GM21717 (cell line): ENCODE measurements at regions not wholly inside any gene's neighbourhood (a gene's known extent, or its start where the extent isn't known, plus 50 kb on each side); places are given as distances from the start of the nearest gene placed in this dataset.
A peak's percentile ranks its signal among the peaks of the same experiment; 100 is the strongest.

Experiments used
- ATAC-seq: cut with Tn5 transposase; IDR thresholded peaks from one replicate; pipeline ENCODE4 v1.9.1; 2021; ENCODE audit warnings: mild to moderate bottlenecking, moderate library complexity; ENCODE audit not compliant: unreplicated experiment

DNA sequence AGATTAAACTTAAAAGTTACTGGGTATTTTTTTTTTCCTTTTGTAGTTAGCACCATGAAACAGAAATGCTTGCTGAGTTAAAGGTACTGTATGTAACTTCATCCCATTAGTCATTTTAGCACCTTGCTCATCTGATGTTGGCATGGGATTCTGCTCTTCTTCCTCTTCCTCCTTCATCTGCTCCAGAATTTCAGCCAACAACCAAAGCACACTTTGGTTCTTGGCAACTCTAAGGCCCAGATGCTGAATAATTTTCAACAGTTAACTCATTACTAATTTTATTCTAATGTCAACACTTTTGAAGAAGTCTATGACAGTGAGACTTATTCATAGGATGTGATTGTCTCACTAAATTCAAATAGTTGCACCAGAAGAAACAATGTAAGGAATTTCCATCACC lies 359.2 kb downstream of the KCTD12 start:
- ATAC-seq: no peak

- ATAC-seq: peak; percentile 83
Measured at GRCh38 chr13:76523740-76524340, 362.4 kb downstream of the KCTD12 start.

DNA sequence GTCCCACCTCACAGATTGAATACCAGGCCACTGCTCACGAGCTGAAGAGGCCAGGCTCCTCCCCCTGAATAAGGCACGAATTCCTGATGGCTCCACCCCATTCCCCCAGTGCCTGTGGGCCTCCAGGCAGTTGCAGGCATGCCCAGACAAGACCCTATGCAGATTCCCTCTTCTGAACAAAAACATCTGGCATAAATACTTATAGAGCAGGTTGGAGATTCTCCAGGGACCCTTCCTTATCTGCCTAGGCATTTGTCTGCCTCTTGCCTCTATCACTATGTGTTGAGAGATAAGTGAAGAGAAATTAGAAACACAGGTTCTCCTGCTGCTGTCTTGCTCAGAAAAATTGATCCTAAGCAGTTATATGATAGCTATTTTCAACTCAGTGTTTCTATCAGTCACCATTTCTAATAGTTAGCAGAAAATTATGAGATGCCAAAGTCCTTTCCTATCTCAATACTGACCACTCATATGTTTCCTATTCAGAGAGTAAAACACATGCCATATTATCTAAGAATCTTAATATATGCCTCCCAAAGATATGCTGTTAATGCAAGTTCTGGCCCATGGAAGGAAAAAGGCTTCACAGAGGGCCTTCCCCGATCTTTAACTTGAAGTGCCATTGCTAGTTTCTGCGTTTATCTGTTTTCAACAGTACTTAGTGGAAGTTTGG lies 364.0 kb downstream of the KCTD12 start:
- no peak for ATAC-seq

GRCh38 chr13:76519685-76520084 lies 366.5 kb downstream of the KCTD12 start:
- ATAC-seq: no peak

- no peak for ATAC-seq
Measured at GRCh38 chr13:76516586-76516985, 369.6 kb downstream of the KCTD12 start.

DNA sequence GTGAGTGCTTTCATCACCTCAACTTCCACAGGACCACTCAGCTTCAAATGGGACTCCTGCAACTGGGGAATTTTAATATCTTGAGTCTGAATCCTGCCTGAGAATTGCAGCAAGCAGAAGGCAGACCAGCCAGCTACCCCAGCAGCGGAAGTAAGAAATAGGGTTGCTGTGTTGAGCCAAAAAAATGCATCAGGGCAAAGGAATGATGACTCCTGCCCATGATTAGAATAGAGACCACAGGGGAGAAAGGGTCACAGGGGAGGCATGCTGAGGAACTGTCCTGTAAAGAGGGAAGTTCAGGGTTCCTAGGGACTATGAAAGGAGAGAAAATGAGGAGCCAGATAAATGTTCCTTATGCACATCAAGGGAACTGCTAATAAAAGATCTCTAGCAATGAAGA lies 370.2 kb downstream of the KCTD12 start:
- ATAC-seq: no peak

- ATAC-seq: no peak
Measured at GRCh38 chr13:76512721-76513145, 373.5 kb downstream of the KCTD12 start.

GRCh38 chr13:76505437-76505836 lies 380.8 kb downstream of the KCTD12 start:
- ATAC-seq: no peak

- ATAC-seq: no peak
Measured at GRCh38 chr13:76503766-76504165, 382.4 kb downstream of the KCTD12 start.

- no peak for ATAC-seq
Measured at GRCh38 chr13:76503291-76503690, 382.9 kb downstream of the KCTD12 start.

DNA sequence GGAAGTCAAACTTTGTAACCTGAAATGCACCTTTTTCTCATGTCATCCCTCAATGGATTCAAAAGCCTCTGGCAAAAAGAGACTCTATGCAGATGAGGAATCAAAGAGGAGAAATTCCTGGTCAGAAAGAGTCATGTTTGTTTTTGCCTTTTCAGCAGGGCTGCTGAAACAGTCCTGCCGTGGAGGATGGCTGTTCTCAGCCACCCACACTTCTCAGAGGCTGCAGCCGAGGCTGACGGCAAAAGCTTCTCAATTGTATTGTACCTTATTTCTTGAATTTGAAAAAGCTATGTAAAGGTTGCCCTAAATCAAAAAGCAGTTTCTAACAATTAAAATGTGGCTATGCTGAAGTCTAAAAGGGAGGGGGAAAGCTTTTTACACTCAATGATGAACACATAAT lies 385.3 kb downstream of the KCTD12 start:
- no peak for ATAC-seq

DNA sequence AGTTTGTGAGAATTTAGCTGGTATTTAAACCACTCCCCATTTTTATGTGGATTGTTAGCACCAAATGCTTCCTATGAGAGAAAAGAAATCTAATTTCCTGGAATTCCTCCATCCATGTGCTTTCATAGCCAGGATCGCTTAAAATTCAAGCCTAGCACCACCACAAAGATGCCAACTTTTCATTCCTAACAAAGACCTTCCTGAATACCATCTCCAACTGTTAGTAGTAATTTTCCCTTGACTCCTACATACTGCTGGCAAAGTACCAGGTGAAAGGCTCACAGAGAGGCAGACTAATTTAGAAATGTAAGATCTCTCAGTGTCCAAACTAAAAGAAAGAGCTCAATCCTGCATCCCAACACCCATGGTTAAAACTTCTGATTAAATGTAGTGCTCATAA lies 386.3 kb downstream of the KCTD12 start:
- no peak for ATAC-seq

GRCh38 chr13:76489274-76489673 lies 396.9 kb downstream of the KCTD12 start:
- no peak for ATAC-seq

DNA sequence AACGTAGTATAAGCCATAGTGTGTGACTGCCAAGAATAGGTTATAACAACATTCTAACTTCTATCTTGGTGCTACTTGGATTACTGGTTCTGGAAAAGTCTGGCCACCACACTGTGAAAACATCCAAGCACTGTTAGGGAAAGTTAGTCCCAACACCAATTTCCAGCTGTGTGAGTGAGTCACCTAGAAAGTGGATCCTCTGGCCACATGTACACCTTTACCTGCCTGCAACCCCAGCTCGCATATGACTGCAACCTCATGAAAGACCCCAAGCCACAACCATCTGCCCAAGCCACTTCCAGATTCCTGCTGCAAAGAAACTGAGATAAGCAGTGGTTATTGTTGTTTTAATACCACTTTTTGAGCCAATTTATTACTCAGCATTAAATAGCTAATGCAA lies 404.5 kb downstream of the KCTD12 start:
- ATAC-seq: no peak

DNA sequence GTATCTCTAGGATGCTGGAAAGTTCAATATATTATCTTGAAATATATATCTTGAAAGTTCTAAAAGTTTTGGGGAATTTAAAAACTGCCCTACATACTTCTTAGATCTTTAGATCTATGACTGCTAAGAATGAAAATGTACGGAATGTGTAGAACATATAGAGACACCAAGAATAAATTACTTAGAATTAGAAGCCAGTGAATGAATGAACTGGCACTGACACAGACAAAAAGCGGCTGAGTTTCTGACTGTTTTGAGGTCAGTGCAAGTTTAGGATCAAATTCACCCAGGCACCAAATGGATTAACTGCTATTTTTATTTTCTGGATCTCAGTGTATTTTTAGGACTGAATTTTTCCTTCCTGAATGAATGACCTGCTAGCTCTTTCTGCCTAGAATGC lies 411.2 kb downstream of the KCTD12 start:
- no peak for ATAC-seq

DNA sequence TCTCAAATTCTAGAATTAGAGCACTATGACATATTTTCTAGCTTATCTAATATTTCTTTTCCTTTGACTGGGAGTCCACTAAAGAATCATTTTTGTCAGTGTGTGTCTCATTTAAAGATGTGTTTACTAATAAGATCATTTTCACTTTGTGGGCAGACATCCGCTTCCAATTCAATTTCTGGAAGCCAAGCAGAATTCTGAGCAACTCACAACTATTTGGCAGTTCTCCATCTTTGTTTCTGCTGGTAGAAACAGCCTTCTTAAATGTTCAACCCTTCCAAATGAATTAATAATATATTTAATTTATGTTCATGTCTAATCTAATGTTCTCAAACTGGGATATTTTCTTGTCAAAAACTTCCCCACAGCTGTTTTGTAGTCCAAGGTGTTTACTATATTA lies 411.8 kb downstream of the KCTD12 start:
- ATAC-seq: no peak

DNA sequence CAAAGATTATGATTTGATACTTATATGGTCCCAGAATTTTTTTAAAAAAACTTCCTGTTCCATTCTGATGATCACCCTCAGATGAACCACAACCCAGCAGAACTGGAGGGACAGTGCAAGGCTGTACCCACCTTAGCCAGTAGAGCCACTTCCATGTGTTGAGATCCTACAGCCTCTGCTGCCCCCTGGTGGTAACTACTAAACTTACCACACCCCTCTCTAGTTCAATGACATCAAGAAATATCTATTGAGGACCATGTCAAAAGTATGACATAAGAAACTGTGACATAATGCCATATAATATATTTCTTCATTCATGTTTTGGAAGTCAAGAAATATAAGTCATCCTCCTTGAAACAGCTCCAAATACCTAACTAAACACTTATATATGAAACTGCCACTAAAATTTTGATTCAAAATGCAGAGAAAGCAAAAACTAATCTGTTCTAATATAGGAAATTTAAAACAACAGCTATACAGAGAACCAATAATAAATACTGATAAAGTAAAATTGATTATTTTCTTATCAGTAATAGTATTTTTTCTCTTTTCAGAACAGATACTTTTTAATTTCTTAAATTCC lies 412.6 kb downstream of the KCTD12 start:
- ATAC-seq: peak; percentile 99

DNA sequence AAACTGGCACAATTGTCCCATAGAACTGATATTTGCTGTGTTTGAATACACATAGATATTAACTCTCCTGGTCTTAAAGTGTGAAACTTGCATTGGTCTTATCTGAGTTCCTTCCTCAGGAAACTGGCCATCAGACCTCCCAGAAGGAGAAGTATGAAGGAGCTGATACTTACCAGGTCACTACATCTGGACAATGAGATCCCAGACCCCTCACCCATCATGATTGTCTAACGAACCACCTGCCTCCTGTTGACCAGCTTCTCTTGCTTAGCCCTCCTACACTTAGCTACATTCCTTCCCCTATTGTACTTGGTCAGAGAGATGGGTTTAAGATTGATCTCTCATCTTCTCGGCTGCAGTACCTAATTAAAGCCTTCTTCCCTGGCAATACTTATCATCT lies 413.3 kb downstream of the KCTD12 start:
- no peak for ATAC-seq

GRCh38 chr13:76471486-76471885 lies 414.7 kb downstream of the KCTD12 start:
- no peak for ATAC-seq

GRCh38 chr13:76470991-76471390 lies 415.2 kb downstream of the KCTD12 start:
- no peak for ATAC-seq

GRCh38 chr13:76466043-76466442 lies 420.2 kb downstream of the KCTD12 start:
- no peak for ATAC-seq

- no peak for ATAC-seq
Measured at GRCh38 chr13:76463314-76463713, 422.9 kb downstream of the KCTD12 start.

GRCh38 chr13:76461999-76462398 lies 424.2 kb downstream of the KCTD12 start:
- ATAC-seq: no peak
